Neural cell (in vitro differentiated cells): ENCODE measurements at regions not wholly inside any gene's neighbourhood (a gene's known extent, or its start where the extent isn't known, plus 50 kb on each side); places are given as distances from the start of the nearest gene placed in this dataset.

ENCODE experiments used
- CTCF ChIP-seq: fragments of 450-650 bp; IDR thresholded peaks from 2 replicates; pipeline ENCODE4 v1.5.1; 2014; ENCODE audit warnings: antibody characterized with exemption, mild to moderate bottlenecking, moderate library complexity; ENCODE audit not compliant: poor library complexity, severe bottlenecking
- REST ChIP-seq: IDR thresholded peaks from 2 replicates; pipeline ENCODE4 v1.6.1; 2012; ENCODE audit warnings: borderline replicate concordance

GRCh38 chr16:51237861-51238378, 86.8 kb upstream of the SALL1 start:
- TF ChIP-seq REST = no peak
- TF ChIP-seq CTCF = no peak
